ENCODE measurements at regions not wholly inside any gene's neighbourhood (a gene's known extent, or its start where the extent isn't known, plus 50 kb on each side); places are given as distances from the start of the nearest gene placed in this dataset.
"Not testable (repeated sequence)": the region's sequence is repeated elsewhere in the genome, so short reads cannot be mapped to it uniquely, and the experiment has no call there.

DNA sequence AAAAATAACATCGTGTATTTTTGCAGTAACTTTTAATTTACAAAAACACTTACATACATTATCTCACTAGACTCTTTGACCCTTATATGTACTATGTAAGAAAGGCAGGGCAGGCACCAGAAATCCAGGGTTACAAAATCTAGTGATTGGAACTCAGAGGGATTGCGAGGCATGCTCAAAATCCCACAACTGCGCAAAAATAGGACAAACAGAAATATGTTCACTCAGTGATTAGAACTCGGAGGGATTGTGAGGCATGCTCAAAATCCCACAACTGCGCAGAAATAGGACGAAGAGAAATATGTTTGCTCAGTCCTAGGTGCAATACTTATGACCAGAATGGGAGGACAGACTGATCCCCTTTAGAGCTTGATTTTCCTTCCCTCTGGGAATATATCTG lies 79.2 kb upstream of the TGFBR2 start:
- Mint-ChIP-seq H3K9me3 (ENCODE audit: low read depth) (no peaks in the 10 kb centered on the region), H3K4me3 (no peak overlapping the region), H3K27me3 (no peaks in the 10 kb centered on the region), H3K4me1 (peaks cover 8% of the 10 kb centered on the region), H3K36me3 (peaks cover 3% of the 10 kb centered on the region), H3K27ac (no peak overlapping the region)
- no peak for DNase-seq
- ATAC-seq = no peak
- CTCF ChIA-PET = no interaction called here

DNA sequence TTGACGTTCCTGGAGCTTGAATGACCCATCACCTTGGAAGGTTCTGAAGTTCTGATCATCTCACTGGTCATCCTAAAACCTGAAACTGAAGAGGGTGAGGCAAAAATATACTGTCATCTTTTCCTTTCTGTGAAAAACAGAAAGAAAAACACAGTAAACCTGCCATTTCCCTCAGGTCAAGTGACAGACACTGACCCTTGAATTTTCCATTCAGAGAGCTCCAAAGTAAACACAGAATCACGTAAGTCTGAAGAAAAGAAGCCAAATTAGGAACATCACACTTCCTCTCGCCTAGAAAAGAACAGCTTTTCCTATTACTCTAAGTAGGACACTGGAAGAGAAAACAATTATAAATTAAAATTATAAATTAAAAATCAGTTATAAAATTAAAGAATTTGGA lies 78.7 kb upstream of the TGFBR2 start:
- no peak overlapping the region for H3K4me3 Mint-ChIP-seq
- DNase-seq (no peak), ATAC-seq (no peak)
- no peak overlapping the region for H3K27ac Mint-ChIP-seq
- CTCF ChIA-PET = no interaction called here
- no peaks in the 10 kb centered on the region for H3K9me3 Mint-ChIP-seq (ENCODE audit: low read depth)
- no peaks in the 10 kb centered on the region for H3K27me3 Mint-ChIP-seq
- peaks cover 3% of the 10 kb centered on the region for H3K36me3 Mint-ChIP-seq
- H3K4me1 Mint-ChIP-seq = peaks cover 8% of the 10 kb centered on the region

DNA sequence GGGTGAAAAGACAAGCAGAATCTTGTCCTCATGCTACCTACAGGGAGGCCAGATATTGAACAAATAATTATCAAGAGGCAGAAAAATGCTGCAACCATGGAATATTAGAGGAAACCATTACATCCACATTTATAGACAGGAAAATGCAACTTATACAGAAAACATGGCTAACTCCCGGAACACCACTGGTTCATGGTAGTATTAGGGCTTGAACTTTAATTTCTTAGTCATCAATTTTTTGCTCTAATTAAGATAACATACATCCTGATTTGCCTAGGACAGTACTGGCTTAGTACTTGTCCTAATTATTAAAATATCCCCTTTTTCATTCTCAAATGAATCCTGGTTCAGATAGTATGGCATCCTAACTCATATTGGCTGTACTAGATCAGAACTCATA lies 76.3 kb upstream of the TGFBR2 start:
- no peak overlapping the region for H3K27ac Mint-ChIP-seq
- CTCF ChIA-PET = no interaction called here
- peaks cover 2% of the 10 kb centered on the region for H3K36me3 Mint-ChIP-seq
- H3K27me3 Mint-ChIP-seq = no peaks in the 10 kb centered on the region
- H3K4me1 Mint-ChIP-seq = no peaks in the 10 kb centered on the region
- DNase-seq (no peak), ATAC-seq (no peak)
- H3K9me3 Mint-ChIP-seq (ENCODE audit: low read depth) = no peaks in the 10 kb centered on the region
- H3K4me3 Mint-ChIP-seq = no peak overlapping the region

DNA sequence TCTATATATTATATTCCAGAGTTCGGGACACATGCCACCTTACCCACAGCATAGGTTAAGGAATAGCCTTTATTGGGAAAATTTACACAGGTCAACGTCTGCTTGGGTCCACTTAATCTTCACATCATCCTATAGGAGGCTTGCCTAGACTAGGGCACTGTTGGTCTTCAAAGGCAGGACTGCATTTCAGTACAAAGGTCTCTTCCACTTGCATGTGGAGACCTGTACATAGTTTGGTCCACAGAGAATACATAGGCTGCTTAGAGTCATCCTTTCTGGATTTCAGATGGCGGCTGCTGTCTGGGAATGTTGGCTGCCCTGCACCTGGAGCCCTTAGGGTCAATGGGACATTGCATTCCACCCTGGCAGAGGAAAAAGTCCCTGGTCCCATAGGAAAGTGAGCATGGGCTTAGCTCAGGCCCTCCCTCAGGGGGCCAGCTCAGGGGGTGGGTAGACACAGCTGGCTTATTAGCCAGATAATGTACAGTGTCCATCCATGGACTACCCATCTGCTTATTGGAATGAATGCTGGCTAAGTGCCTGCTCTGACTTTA lies 75.3 kb upstream of the TGFBR2 start:
- H3K4me1 Mint-ChIP-seq = no peaks in the 10 kb centered on the region
- no peaks in the 10 kb centered on the region for H3K9me3 Mint-ChIP-seq (ENCODE audit: low read depth)
- H3K4me3 Mint-ChIP-seq = no peak overlapping the region
- peaks cover 2% of the 10 kb centered on the region for H3K36me3 Mint-ChIP-seq
- ATAC-seq = no peak
- H3K27me3 Mint-ChIP-seq = no peaks in the 10 kb centered on the region
- H3K27ac Mint-ChIP-seq = no peak overlapping the region
- DNase-seq = no peak
- CTCF ChIA-PET = no interaction called here

DNA sequence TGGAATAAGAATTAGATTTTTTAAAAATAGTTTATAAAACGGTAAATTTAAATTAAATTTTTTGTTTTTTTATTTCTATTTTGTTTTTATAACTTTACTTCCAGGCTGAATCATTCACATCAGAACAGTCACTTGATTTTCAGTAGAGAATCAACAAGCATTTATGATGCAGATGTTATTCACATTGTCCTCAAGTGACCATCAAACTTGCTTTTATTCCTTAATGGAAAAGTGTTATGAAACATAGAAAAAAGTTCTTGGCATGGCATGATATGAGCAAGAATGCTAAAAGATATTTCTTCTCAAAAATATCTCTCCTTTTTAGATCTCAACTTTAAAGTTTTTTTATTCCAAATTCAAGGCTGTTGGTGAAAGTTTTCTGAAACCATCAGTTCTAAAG lies 70.9 kb upstream of the TGFBR2 start:
- H3K27me3 Mint-ChIP-seq = no peaks in the 10 kb centered on the region
- CTCF ChIA-PET = no interaction called here
- H3K9me3 Mint-ChIP-seq (ENCODE audit: low read depth) = no peaks in the 10 kb centered on the region
- H3K4me3 Mint-ChIP-seq = no peak overlapping the region
- no peak overlapping the region for H3K27ac Mint-ChIP-seq
- no peaks in the 10 kb centered on the region for H3K36me3 Mint-ChIP-seq
- H3K4me1 Mint-ChIP-seq = no peaks in the 10 kb centered on the region
- ATAC-seq (no peak), DNase-seq (no peak)

DNA sequence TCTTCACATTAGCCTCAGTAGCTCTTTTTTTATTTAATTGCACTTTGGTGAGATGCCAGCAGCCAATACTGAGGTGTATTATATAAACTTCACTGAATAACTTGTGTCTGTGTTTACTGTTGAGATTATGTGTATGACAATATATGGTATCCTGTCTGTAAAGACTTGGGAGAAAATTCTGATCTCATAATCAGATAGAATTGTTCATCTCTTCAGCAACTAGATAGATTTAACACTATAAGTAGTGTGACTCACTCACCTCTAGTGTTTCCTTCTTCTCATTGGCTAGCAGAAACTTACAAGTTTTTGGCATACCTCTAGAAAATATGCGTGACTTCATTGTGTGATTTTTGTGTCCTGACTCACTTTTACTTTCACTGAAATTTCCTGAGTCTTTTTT lies 67.6 kb upstream of the TGFBR2 start:
- no peak for DNase-seq
- Mint-ChIP-seq H3K9me3 (ENCODE audit: low read depth) (peaks cover 4% of the 10 kb centered on the region), H3K36me3 (no peaks in the 10 kb centered on the region), H3K4me1 (no peaks in the 10 kb centered on the region), H3K27me3 (no peaks in the 10 kb centered on the region), H3K27ac (no peak overlapping the region), H3K4me3 (no peak overlapping the region)
- CTCF ChIA-PET = no interaction called here
- no peak for ATAC-seq

DNA sequence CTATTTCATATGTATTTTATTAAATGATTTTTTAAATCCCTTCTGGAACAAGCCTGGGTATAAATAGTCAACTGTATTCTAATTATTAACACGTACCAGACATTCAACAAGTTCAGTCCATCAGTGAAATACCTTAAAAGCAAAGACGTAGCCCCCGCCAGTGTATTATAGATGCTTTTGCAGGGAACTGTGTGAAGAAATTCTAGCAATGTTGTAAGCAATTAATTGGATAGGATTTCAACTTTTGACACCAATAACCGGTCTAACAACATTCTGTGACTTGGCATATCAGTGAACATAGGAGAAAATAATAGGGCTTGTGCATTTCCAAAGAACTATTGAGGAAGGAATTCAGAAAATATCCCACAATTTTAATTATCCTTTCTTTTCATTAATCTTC lies 67.2 kb upstream of the TGFBR2 start:
- Mint-ChIP-seq H3K36me3 (no peaks in the 10 kb centered on the region), H3K27ac (no peak overlapping the region), H3K27me3 (no peaks in the 10 kb centered on the region), H3K4me3 (no peak overlapping the region), H3K9me3 (ENCODE audit: low read depth) (peaks cover 4% of the 10 kb centered on the region), H3K4me1 (no peaks in the 10 kb centered on the region)
- CTCF ChIA-PET = no interaction called here
- DNase-seq (no peak), ATAC-seq (no peak)

DNA sequence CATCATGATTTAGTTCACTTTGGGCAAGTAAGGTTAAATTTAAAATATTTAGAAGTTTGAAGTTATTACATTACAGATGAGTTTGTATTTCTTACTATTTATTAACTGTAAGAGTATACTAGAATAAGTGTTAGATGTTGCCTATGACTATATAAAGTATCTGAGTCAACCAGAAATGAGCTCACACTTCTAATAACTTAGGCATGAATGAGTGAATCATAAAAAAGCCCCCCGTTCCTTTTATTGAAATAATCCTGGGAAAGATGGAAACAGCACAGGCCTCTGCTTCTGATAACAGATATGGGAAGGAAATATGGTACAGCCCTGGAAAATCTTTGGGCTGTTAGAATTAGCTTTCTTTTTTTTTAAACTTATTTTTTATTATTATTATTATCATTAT lies 66.6 kb upstream of the TGFBR2 start:
- ATAC-seq = no peak
- CTCF ChIA-PET = no interaction called here
- no peaks in the 10 kb centered on the region for H3K27me3 Mint-ChIP-seq

DNA sequence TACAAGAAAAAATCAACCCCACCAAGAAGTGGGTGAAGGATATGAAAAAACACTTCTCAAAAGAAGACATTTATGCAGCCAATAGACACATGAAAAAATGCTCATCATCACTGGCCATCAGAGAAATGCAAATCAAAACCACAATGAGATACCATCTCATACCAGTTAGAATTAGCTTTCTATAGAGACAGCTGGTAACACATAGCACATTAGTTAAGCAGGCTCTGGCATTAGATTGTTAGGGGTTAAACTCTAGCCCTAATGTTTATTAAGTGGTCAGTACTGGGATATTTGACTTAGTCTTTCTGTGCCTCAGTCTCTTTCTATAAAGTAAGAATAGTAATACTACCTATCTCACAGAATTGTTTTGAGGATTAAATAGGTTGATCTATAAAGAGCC lies 65.2 kb upstream of the TGFBR2 start:
- H3K27me3 Mint-ChIP-seq; ATAC-seq; DNase-seq; H3K27ac Mint-ChIP-seq; CTCF ChIA-PET; H3K9me3 Mint-ChIP-seq (ENCODE audit: low read depth); H3K4me3 Mint-ChIP-seq; H3K4me1 Mint-ChIP-seq; H3K36me3 Mint-ChIP-seq: not testable (repeated sequence)

More for the DNA sequence above, 66.6 kb upstream of the TGFBR2 start:
- Mint-ChIP-seq H3K4me3 (no peak overlapping the region), H3K9me3 (ENCODE audit: low read depth) (peaks cover 4% of the 10 kb centered on the region), H3K36me3 (no peaks in the 10 kb centered on the region), H3K27ac (no peak overlapping the region), H3K4me1 (no peaks in the 10 kb centered on the region)
- no peak for DNase-seq

DNA sequence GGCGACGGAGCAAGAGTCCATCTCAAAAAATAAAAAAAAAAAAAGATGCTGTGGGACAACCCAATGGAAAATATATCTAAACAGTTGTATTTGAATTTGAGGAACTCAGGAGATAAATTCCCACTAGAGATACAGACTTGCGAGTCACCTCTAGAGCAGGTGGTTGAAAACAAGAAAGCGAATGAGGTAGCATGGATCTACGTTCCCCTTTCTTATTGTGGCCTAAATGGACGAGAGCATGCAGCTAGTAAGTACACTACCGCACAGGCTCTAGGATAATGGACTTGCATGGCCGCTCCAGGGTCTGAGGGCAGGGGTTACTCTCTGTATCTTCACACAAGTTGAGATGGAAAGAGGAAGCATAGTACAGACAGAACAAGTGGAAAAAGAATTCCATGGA lies 63.5 kb upstream of the TGFBR2 start:
- H3K4me1 Mint-ChIP-seq = no peaks in the 10 kb centered on the region
- CTCF ChIA-PET = no interaction called here

DNA sequence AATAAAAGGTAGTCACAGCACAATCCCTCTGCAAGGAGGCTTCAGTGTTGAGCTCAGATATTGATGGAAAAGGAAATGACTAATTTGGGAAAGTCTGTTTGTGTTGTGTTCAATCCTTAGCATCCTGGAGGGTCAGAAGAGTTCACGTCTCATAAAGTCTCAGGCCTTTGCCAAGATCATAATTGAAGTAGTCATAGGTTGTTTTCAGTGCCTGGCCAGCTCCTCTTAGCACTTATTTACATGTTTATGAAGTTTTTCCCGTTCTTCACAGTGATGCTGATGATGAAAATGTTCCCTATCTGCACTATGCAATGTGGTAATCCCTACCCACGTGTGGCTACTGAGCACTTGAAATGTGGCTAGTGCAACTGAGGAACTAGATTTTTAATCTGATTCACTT lies 61.6 kb upstream of the TGFBR2 start:
- Mint-ChIP-seq H3K36me3 (no peaks in the 10 kb centered on the region), H3K9me3 (ENCODE audit: low read depth) (peaks cover 4% of the 10 kb centered on the region), H3K27me3 (no peaks in the 10 kb centered on the region), H3K27ac (no peak overlapping the region), H3K4me3 (no peak overlapping the region), H3K4me1 (no peaks in the 10 kb centered on the region)
- ATAC-seq (no peak), DNase-seq (no peak)
- CTCF ChIA-PET = no interaction called here

More for the DNA sequence above, 63.5 kb upstream of the TGFBR2 start:
- no peaks in the 10 kb centered on the region for H3K27me3 Mint-ChIP-seq
- no peak overlapping the region for H3K4me3 Mint-ChIP-seq
- H3K36me3 Mint-ChIP-seq = no peaks in the 10 kb centered on the region
- ATAC-seq (no peak), DNase-seq (no peak)
- no peak overlapping the region for H3K27ac Mint-ChIP-seq
- H3K9me3 Mint-ChIP-seq (ENCODE audit: low read depth) = peaks cover 4% of the 10 kb centered on the region

DNA sequence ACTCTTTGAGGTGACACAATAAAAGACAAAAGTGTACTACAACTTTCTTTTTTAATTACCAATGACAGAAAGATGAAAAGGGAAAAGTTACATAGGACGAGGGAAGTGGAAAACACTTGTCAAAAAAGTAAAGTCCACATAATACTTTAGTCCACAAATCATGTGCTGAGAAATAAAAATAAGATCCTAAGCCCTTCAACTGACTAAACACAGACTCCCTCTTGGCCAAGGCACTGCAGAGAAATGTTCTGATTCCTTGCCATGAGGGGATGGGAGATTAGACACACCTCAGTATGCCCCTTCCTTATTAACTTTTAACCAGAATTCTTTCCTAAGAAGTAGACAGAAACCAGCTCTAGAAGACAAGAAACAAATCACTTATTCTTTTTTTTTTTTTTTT lies 59.5 kb upstream of the TGFBR2 start:
- CTCF ChIA-PET = no interaction called here

DNA sequence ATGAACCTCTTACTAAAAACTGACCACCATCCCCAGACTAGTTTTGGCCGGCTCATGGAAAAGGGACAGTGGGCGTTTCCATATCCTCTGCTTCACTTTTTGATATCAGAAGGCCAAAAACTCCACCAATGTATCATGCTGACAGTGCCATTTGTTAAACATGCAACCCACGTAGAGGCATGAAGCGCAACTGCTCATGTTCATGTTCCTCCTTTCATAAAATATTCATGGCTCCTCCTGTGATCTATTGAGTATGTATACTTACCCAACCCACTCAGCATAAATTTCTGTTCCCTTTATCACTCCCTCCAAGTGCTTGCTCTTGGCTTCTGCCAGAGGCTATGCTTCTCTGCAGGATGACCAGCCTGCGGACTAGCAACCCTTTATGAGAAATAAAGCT lies 58.7 kb upstream of the TGFBR2 start:
- no peak overlapping the region for H3K4me3 Mint-ChIP-seq
- H3K4me1 Mint-ChIP-seq = no peaks in the 10 kb centered on the region
- DNase-seq = no peak
- ATAC-seq = no peak
- CTCF ChIA-PET = no interaction called here
- H3K27ac Mint-ChIP-seq = no peak overlapping the region
- H3K9me3 Mint-ChIP-seq (ENCODE audit: low read depth) = no peaks in the 10 kb centered on the region
- no peaks in the 10 kb centered on the region for H3K27me3 Mint-ChIP-seq
- no peaks in the 10 kb centered on the region for H3K36me3 Mint-ChIP-seq

More for the DNA sequence above, 59.5 kb upstream of the TGFBR2 start:
- no peak overlapping the region for H3K4me3 Mint-ChIP-seq
- H3K4me1 Mint-ChIP-seq = no peaks in the 10 kb centered on the region
- ATAC-seq = no peak
- DNase-seq = no peak
- no peaks in the 10 kb centered on the region for H3K36me3 Mint-ChIP-seq
- H3K9me3 Mint-ChIP-seq (ENCODE audit: low read depth) = peaks cover 4% of the 10 kb centered on the region
- no peak overlapping the region for H3K27ac Mint-ChIP-seq
- no peaks in the 10 kb centered on the region for H3K27me3 Mint-ChIP-seq

DNA sequence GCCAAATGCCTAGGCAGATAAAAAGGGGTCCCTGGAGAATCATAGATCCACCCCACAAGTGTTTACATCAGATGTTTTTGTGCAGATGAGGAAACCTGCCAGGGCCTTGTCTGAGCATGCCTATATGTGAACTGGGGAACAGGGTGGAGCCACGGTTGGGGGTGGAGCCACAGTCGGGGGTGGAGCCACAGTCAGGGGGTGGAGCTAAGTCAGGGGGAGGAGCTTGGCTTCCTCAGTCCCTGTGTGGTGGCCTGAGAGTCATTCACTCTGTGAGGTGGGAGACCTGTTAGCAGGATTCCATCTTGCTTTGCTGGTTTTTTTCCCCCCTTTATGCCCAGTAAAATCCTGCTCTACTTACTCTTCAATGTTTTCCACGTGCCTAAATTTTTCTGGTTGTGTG lies 57.8 kb upstream of the TGFBR2 start:
- Mint-ChIP-seq H3K36me3 (no peaks in the 10 kb centered on the region), H3K9me3 (ENCODE audit: low read depth) (no peaks in the 10 kb centered on the region), H3K4me3 (no peak overlapping the region), H3K4me1 (no peaks in the 10 kb centered on the region), H3K27me3 (no peaks in the 10 kb centered on the region), H3K27ac (no peak overlapping the region)
- no peak for DNase-seq
- CTCF ChIA-PET = no interaction called here
- ATAC-seq = peak; percentile 58

DNA sequence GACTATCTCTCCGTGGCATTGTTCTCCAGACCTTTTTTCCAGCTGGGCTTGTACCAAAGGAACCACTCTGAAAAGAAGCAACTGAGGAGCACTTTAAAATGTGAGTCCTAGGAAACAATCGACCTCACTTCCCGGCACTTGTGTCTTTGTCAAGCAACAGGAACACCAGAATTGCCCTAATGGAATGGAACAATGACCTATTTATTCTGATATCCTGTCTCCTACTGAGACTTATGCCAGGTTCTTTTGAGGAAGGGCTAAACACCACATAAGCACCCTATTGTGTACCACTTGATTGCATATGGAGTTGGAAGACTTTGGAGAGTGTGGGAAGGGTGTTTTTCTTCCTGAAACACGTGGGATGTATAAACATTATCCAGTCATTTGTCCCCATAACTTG lies 56.8 kb upstream of the TGFBR2 start:
- Mint-ChIP-seq H3K27me3 (no peaks in the 10 kb centered on the region), H3K9me3 (ENCODE audit: low read depth) (no peaks in the 10 kb centered on the region), H3K36me3 (peaks cover 2% of the 10 kb centered on the region), H3K4me3 (no peak overlapping the region), H3K4me1 (peaks cover 2% of the 10 kb centered on the region), H3K27ac (no peak overlapping the region)
- DNase-seq = no peak
- CTCF ChIA-PET = no interaction called here
- ATAC-seq = no peak
